A172 (cell line): ENCODE measurements at regions not wholly inside any gene's neighbourhood (a gene's known extent, or its start where the extent isn't known, plus 50 kb on each side); places are given as distances from the start of the nearest gene placed in this dataset.

Experiments used
- DNase-seq: peaks from one replicate; pipeline ENCODE4 v3.0.0-alpha.2; 2015; ENCODE audit warnings: low spot score

- no peak for DNase-seq
Observed at GRCh38 chr13:105450784-105451183, 1084.7 kb downstream of the EFNB2 start.

- DNase-seq, result no peak
Observed at GRCh38 chr13:105448811-105449210, 1086.7 kb downstream of the EFNB2 start.

- DNase-seq, result no peak
Observed at GRCh38 chr13:105446197-105446596, 1089.3 kb downstream of the EFNB2 start.

GRCh38 chr13:105445796-105446195 is 1089.7 kb downstream of the EFNB2 start:
- DNase-seq, result no peak

GRCh38 chr13:105442949-105443699 is 1092.3 kb downstream of the EFNB2 start:
- DNase-seq, result peak; percentile 90

GRCh38 chr13:105442040-105442439 is 1093.4 kb downstream of the EFNB2 start:
- DNase-seq, result no peak

GRCh38 chr13:105441051-105441750 is 1094.3 kb downstream of the EFNB2 start:
- no peak for DNase-seq

GRCh38 chr13:105436943-105437342 is 1098.5 kb downstream of the EFNB2 start:
- DNase-seq, result no peak

GRCh38 chr13:105432438-105432837 is 1103.0 kb downstream of the EFNB2 start:
- no peak for DNase-seq

- no peak for DNase-seq
Observed at GRCh38 chr13:105428811-105429210, 1106.7 kb downstream of the EFNB2 start.

GRCh38 chr13:105426441-105426840 is 1109.0 kb downstream of the EFNB2 start:
- no peak for DNase-seq

- no peak for DNase-seq
Observed at GRCh38 chr13:105414639-105415038, 1120.8 kb downstream of the EFNB2 start.

- DNase-seq, result no peak
Observed at GRCh38 chr13:105412171-105412570, 1123.3 kb downstream of the EFNB2 start.

GRCh38 chr13:105410602-105411001 is 1124.9 kb downstream of the EFNB2 start:
- DNase-seq, result peak; percentile 25

- DNase-seq, result no peak
Observed at GRCh38 chr13:105406551-105406950, 1128.9 kb downstream of the EFNB2 start.

GRCh38 chr13:105403086-105403485 is 1132.4 kb downstream of the EFNB2 start:
- no peak for DNase-seq

GRCh38 chr13:105395041-105395440 is 1140.4 kb downstream of the EFNB2 start:
- DNase-seq, result no peak

GRCh38 chr13:105389373-105389772 is 1146.1 kb downstream of the EFNB2 start:
- no peak for DNase-seq

- no peak for DNase-seq
Observed at GRCh38 chr13:105377452-105377851, 1158.0 kb downstream of the EFNB2 start.

GRCh38 chr13:105370011-105370650 is 1165.3 kb downstream of the EFNB2 start:
- no peak for DNase-seq

- DNase-seq, result no peak
Observed at GRCh38 chr13:105368781-105369180, 1166.7 kb downstream of the EFNB2 start.

- DNase-seq, result no peak
Observed at GRCh38 chr13:105365831-105366230, 1169.6 kb downstream of the EFNB2 start.

GRCh38 chr13:105365021-105365550 is 1170.4 kb downstream of the EFNB2 start:
- DNase-seq, result no peak
